GM18861 (cell line): ENCODE measurements at regions not wholly inside any gene's neighbourhood (a gene's known extent, or its start where the extent isn't known, plus 50 kb on each side); places are given as distances from the start of the nearest gene placed in this dataset.

Experiments
- ATAC-seq: cut with Tn5 transposase; IDR thresholded peaks from one replicate; pipeline ENCODE4 v1.9.1; 2021; ENCODE audit not compliant: unreplicated experiment

DNA sequence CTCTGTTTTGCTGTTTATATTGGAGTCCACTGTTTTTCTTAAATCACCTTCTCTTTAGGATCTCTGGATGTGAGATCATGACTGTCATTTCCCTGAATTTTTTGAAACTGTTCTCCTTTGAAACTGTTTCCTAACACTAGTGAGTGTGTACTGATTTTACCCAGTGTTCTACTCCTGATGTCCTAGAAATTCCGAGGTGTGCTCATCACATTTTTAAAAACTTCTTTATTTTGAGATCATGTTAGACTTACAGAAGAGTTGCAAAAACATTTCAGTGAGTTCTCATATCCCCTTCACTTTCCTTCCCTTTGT lies 292.6 kb downstream of the NFKBIZ start:
- ATAC-seq, result no peak

DNA sequence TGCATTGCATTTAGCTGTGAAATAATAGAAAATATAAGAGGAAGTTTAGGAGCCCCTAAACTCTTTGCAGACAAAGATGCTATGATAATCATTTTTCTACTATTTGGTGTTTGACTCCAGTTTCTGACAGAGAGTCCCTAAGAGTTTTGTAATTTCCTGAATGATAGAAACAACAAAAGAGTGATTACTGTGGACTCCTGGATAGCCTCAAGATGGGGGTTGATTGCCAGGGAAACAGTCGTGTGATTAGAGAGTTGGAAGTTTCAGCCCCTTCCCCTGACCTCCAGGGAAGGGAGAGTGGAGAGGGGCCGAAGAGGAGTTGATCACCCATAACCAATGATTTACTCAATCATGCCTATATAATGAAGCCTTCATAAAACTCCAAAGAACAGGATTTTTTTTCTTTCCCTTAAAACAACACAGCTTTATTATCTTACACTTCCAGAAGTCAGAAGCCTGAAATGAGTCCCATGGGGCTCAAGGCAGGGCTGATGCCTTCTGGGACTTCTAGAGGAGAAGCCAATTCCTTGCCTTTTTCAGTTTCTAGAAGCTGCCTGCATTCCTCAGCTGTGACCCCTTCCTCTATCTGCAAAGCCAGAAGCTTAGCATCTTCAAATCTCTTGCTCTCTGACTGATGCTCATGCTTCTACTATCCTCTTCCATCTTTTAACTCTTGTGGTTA lies 292.3 kb upstream of the ZPLD1 start:
- no peak for ATAC-seq

GRCh38 chr3:102143536-102143935 lies 291.3 kb upstream of the ZPLD1 start:
- ATAC-seq, result no peak

- ATAC-seq, result no peak
These were observed 290.8 kb upstream of the ZPLD1 start for GRCh38 chr3:102144063-102144462.

- ATAC-seq, result no peak
These were observed 286.0 kb upstream of the ZPLD1 start for GRCh38 chr3:102148598-102149337.

DNA sequence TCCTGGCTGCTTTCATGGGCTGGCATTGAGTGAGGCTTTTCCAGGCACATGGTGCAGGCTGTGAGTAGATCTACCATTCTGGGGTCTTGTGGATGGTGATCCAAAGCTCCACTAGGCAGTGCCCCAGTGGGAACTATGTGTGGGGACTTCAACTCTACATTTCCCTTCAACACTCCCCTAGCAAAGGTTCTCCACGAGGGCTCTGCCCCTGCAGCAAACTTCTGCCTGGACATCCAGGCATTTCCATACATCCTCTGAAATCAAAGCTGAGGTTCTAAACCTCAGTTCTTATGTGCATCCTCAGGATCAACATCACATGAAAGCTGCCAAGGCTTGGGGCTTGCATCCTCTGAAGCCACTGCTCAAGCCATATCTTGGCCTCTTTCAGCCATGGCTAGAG lies 282.9 kb upstream of the ZPLD1 start:
- ATAC-seq, result no peak

- no peak for ATAC-seq
These were observed 278.4 kb upstream of the ZPLD1 start for GRCh38 chr3:102156426-102156825.

DNA sequence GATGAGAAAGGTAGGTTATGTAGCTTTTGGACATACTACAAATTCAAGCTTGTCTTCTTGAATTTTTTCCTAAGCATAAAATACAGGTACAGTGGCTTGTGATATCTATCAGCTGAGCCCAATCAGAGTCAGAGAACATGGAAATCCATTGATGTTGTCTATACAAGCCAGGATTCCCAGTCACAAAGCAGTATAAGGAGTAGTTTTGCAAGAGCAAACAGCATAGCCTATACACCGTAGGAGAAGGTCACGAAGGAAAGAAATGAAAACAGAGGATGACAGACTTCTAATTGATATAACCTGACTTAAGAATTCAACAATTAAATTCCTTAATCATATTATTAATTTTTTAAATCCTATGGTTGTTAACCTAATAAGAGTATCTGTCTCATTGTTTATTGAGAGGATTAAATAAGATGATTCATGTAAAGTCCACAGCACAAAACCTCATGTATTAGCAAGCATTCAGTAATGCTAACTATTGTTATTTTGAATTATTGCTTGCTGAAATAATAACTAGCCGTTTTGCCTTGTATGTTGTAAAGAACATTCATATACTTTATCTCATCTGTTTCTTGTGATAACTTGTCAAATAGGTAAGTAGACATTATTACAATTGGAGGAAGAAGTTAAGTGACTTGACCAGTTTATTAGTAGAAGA lies 276.6 kb upstream of the ZPLD1 start:
- ATAC-seq, result no peak

DNA sequence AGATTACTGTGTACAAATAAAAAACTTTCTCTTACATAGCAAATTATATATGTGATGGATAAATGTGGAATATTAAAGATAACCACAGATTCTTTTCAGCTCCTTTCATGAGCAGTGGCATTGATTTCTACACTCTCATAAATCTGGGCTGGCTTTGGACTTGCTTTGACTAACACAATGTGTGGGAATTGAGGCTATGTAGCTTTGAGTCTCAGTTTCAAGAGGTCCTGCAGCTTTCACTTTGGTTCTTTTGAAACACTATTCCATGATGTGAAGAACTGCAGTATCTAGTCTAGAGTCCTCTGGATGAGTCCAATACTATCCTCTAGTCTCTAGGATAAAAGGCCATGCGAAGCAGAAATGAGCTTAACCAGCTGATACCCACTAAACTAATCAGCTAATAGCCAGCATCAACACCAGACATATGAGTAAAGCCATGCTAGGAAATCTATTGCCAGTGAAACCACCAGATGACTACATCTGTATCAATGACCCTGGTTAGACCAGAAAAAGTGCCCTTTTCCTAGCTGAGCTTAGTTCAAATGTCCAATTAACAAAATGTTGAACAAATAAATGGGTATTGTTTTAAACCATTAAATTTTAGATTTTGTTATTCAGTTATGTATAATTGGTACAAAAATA lies 274.9 kb upstream of the ZPLD1 start:
- no peak for ATAC-seq

DNA sequence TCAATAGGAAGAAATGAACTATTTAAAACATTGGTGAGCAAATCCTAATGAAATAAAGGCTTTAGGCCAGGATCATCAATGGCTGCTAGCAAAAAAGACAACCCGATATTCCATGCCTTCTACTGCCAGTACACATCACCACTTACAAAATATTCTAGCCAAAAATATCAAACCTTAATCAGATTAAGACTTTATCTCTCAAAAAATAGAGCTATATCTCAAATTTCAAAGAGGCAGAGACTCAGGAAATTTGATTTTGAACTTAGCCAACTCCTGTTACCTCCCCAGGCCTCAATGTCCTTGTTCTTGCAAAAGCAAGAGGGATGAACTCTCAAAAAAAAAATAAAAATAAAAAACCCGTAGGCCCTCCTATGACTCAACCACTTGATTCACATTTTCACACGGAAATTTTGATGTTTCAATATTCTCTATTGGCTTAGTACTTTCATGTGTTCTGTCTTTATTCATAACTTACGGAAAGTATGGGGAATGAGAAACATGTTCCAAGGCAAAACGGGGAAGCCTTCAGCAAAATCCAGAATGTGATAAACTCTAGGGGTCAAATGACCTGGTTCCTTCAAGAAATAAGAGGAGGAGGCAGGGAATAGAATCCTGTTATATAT lies 273.3 kb upstream of the ZPLD1 start:
- no peak for ATAC-seq

- ATAC-seq, result no peak
These were observed 272.6 kb upstream of the ZPLD1 start for GRCh38 chr3:102162251-102162650.

DNA sequence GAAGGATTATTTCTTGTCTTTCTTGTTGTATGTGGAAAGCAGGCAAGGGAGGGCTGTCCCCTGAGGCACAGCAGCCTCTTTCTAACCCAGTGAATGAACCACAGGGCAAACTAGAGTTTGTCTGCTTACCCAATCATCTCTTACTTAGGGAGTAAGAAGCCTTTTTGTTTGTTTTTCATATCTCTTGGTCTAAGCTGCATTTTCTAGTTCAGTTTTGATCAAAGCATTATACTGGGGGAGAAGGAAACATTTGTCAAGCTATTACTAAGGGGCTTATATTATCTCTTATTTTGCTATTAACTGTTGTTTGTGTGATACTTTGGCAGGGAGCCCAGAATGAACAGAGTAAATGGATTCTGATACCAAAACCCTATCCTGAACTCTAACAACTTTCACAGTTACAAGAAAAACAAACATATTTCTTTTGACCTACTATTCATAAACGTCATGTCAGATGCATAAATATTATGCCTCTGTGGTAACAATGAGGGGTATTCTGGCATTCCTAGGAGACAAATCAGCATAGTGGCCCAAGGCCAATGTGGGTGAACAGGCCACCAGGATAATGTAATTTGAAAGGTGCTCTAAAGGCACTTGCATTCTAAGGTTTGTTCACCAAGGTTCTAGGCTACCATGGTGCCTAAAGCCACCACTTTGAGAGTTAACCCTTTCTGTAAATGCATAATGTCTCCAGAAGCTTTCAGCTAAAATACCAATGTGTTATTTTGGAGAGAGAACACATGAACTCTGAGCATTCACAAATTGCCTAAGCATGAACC lies 271.6 kb upstream of the ZPLD1 start:
- ATAC-seq, result no peak

- ATAC-seq, result no peak
These were observed 271.0 kb upstream of the ZPLD1 start for GRCh38 chr3:102163818-102164154.

DNA sequence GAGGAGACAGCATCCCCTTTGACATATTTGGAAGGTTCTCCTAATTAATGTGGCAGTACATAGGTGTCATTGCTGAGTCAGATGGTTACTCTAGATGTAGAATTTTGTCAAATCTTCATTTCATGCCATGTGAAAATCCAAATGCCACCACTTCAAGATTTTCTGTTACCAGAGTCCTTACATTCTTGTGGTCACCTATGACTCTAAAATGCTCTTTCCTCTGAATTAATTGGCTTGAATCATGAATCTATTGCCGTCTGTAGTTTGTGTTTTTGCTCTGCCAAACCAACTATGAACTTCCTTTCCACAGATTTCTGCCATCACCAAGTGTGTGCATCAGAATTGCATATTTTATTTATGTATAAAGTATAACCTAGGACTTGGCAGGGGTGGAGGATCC lies 269.4 kb upstream of the ZPLD1 start:
- ATAC-seq, result no peak

DNA sequence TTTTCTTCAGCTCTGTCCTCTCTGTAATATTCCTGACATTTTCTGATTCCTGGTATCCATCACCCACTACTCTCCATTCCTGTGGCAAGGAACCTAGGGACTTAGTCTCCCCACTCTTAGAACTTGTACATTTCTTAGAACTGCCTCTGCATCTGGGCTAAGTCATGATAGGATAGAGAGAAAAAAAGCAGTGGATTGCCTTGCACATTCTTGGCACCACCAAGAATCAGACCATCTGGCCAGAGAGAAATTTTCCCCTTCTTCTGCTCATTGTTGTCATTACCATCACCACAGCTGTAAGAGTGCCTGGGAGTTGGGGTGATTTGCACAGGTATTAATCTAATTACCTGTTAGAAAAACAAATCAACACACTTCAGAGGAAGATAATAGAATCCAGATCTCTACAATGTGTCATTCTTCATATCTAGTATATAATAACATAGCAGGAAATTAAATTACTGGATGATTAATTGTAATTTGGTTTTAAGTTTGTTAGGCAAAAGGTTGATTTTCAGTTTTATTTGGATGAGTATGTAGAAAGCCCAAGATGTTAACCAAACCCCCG lies 264.8 kb upstream of the ZPLD1 start:
- ATAC-seq, result no peak

GRCh38 chr3:102170545-102170944 lies 264.3 kb upstream of the ZPLD1 start:
- no peak for ATAC-seq

- ATAC-seq, result no peak
These were observed 260.5 kb upstream of the ZPLD1 start for GRCh38 chr3:102174312-102174712.

- ATAC-seq, result no peak
These were observed 259.9 kb upstream of the ZPLD1 start for GRCh38 chr3:102174832-102175374.

- no peak for ATAC-seq
These were observed 258.3 kb upstream of the ZPLD1 start for GRCh38 chr3:102176333-102177050.
